ENCODE measurements at regions not wholly inside any gene's neighbourhood (a gene's known extent, or its start where the extent isn't known, plus 50 kb on each side); places are given as distances from the start of the nearest gene placed in this dataset.

DNA sequence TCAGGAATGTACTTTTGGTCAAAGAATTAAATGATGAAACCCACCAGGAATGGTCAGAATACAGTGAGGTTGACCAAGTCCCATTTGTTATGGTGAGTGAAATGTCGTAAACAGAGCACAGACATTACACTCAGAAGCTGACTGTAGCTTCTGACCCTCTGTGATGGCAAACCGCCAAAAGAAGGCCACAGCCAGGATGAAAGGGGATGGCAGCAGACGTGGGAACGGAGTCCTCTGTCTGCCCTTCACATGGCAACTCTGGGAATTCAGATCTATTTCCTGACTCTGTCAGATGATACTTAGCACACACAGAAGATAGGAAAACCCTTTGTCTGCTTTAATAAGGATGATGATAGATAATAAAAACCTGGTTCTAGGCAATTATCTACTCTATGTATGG lies 757.1 kb downstream of the SORCS3 start:
- no peak for TF ChIP-seq CTCF (IDR thresholded peaks at IDR 0.05; ENCODE audit: extremely low read depth in 1 of 2, insufficient read depth in 1 of 2, low read depth in 1 of 2, low read length in 2 of 2)
- no peak for TF ChIP-seq EZH2 (IDR thresholded peaks at IDR 0.05; ENCODE audit: borderline replicate concordance, low read depth, low read length, severe bottlenecking)
- no peak for TF ChIP-seq POLR2A (IDR thresholded peaks at IDR 0.05; ENCODE audit: low read depth, low read length)
- TF ChIP-seq POLR2AphosphoS5 (IDR thresholded peaks at IDR 0.05; ENCODE audit: insufficient read depth, low read depth, low read length), result no peak

Data from endothelial cell of umbilical vein (primary cell).